ENCODE measurements at regions not wholly inside any gene's neighbourhood (a gene's known extent, or its start where the extent isn't known, plus 50 kb on each side); places are given as distances from the start of the nearest gene placed in this dataset.
"Not testable (repeated sequence)": the region's sequence is repeated elsewhere in the genome, so short reads cannot be mapped to it uniquely, and the experiment has no call there.

GRCh38 chr6:145155411-145155810, 579.9 kb downstream of the EPM2A start:
- DNase-seq: no peak

- DNase-seq: no peak
Measured at GRCh38 chr6:145155873-145156782, 579.2 kb downstream of the EPM2A start.

GRCh38 chr6:145158636-145159035, 576.7 kb downstream of the EPM2A start:
- not testable (repeated sequence) for DNase-seq

- no peak for DNase-seq
Measured at GRCh38 chr6:145159921-145160320, 575.4 kb downstream of the EPM2A start.

- no peak for DNase-seq
Measured at GRCh38 chr6:145161501-145161900, 573.8 kb downstream of the EPM2A start.

GRCh38 chr6:145169726-145170224, 565.5 kb downstream of the EPM2A start:
- no peak for DNase-seq

GRCh38 chr6:145175470-145175869, 559.9 kb downstream of the EPM2A start:
- no peak for DNase-seq

GRCh38 chr6:145178391-145178790, 556.9 kb downstream of the EPM2A start:
- DNase-seq: no peak

- DNase-seq: no peak
Measured at GRCh38 chr6:145187491-145188206, 547.7 kb downstream of the EPM2A start.

GRCh38 chr6:145189836-145190235, 545.5 kb downstream of the EPM2A start:
- no peak for DNase-seq

GRCh38 chr6:145194389-145194788, 540.9 kb downstream of the EPM2A start:
- DNase-seq: no peak

GRCh38 chr6:145199961-145200360, 535.4 kb downstream of the EPM2A start:
- no peak for DNase-seq

GRCh38 chr6:145204301-145204700, 531.0 kb downstream of the EPM2A start:
- no peak for DNase-seq

GRCh38 chr6:145206247-145206907, 528.9 kb downstream of the EPM2A start:
- DNase-seq: no peak

GRCh38 chr6:145208474-145208873, 526.8 kb downstream of the EPM2A start:
- no peak for DNase-seq

- DNase-seq: no peak
Measured at GRCh38 chr6:145209272-145209671, 526.0 kb downstream of the EPM2A start.

GRCh38 chr6:145212813-145213212, 522.5 kb downstream of the EPM2A start:
- DNase-seq: no peak

GRCh38 chr6:145213614-145214013, 521.7 kb downstream of the EPM2A start:
- no peak for DNase-seq

- no peak for DNase-seq
Measured at GRCh38 chr6:145214570-145214969, 520.8 kb downstream of the EPM2A start.

GRCh38 chr6:145224450-145224849, 510.9 kb downstream of the EPM2A start:
- DNase-seq: no peak

- DNase-seq: no peak
Measured at GRCh38 chr6:145225500-145225899, 509.8 kb downstream of the EPM2A start.

GRCh38 chr6:145227593-145227992, 507.7 kb downstream of the EPM2A start:
- no peak for DNase-seq

- no peak for DNase-seq
Measured at GRCh38 chr6:145228962-145229582, 506.2 kb downstream of the EPM2A start.
